ENCODE measurements at regions not wholly inside any gene's neighbourhood (a gene's known extent, or its start where the extent isn't known, plus 50 kb on each side); places are given as distances from the start of the nearest gene placed in this dataset.

DNA sequence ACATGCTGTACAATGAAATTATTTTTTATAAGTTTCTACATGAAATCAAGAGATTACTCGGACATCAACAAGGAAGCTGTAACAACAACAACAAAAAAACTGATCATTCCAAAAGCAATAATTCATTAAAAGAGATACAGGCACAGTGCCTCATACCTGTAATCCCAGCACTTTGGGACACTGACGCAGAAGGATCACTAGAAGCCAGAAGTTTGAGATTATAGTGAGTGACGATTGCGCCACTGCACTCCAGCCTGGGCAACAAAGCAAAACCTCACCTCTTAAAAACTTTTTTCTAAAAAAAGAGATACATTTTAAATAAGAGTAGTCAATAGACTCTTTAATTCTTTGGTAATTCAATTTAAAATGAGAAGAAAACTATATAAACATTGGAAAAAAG lies 364.3 kb downstream of the TNS1 start:
- no peaks in the 10 kb centered on the region; the same call in 1 of the 2 replicates for H3K27me3 ChIP-seq (ENCODE audit: control insufficient read depth, insufficient read depth, low read length)
- no TSS peak for BruUV-seq (replicated peaks)
- no peak for ATAC-seq
- no peaks in the 10 kb centered on the region for H3K36me3 ChIP-seq (ENCODE audit: control insufficient read depth, insufficient read depth, low read length)
- no peak for DNase-seq (ENCODE audit: low read depth, low spot score)
- intact Hi-C loops (cut with micrococcal nuclease; ENCODE audit: unreplicated experiment), result no loop called here
- no peaks in the 10 kb centered on the region for H3K9me3 ChIP-seq (ENCODE audit: control insufficient read depth, insufficient read depth, low read depth, low read length)
- POLR2A ChIA-PET, result no interaction called here
- H3K4me3 ChIP-seq (ENCODE audit: low read depth in 2 of 2, low read length in 2 of 2), result no peak overlapping the region
- no peak overlapping the region for H3K27ac ChIP-seq (ENCODE audit: low read length)
- in situ Hi-C loops (cut with HindIII; ENCODE audit: low pct_unique_long_range_greater_than_20kb, low sequenced_read_pairs), result no loop called here
- no peak for TF ChIP-seq SIN3A (IDR thresholded peaks at IDR 0.05; ENCODE audit: borderline replicate concordance, insufficient read depth, low read depth, low read length)
- no peaks in the 10 kb centered on the region for H3K4me1 ChIP-seq (ENCODE audit: control insufficient read depth, insufficient read depth, low read length)
- CTCF ChIA-PET, result no interaction called here

DNA sequence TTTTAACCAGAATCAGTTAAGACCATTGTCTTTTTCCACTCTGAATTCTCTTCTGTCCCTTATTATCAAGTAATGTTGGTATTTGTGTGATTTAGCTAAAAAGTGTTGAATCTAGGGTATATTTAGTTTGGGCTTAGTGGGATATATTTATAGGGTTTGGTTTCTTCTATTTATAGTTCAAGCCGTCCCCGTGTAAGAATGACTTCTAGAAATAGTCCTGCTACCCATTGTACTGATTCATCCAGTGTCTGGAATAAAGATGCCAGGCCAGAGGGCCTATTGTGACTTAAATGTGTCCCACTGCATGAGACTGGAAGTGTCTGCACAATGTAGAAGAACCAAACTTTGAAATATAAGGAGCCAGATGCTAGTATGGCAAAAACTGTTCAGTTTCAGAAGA lies 364.8 kb downstream of the TNS1 start:
- in situ Hi-C loops (cut with HindIII; ENCODE audit: low pct_unique_long_range_greater_than_20kb, low sequenced_read_pairs) (no loop called here), intact Hi-C loops (cut with micrococcal nuclease; ENCODE audit: unreplicated experiment) (no loop called here)
- H3K36me3 ChIP-seq (ENCODE audit: control insufficient read depth, insufficient read depth, low read length), result no peaks in the 10 kb centered on the region
- no peak for DNase-seq (ENCODE audit: low read depth, low spot score)
- no TSS peak for BruUV-seq (replicated peaks)
- TF ChIP-seq SIN3A (IDR thresholded peaks at IDR 0.05; ENCODE audit: borderline replicate concordance, insufficient read depth, low read depth, low read length) (no peak), POLR2AphosphoS5 (IDR thresholded peaks at IDR 0.05; ENCODE audit: low read depth, low read length) (no peak), TCF7L2 (IDR thresholded peaks at IDR 0.05; ENCODE audit: low read depth, low read length) (no peak)
- TF ChIP-seq, protein P1, sequence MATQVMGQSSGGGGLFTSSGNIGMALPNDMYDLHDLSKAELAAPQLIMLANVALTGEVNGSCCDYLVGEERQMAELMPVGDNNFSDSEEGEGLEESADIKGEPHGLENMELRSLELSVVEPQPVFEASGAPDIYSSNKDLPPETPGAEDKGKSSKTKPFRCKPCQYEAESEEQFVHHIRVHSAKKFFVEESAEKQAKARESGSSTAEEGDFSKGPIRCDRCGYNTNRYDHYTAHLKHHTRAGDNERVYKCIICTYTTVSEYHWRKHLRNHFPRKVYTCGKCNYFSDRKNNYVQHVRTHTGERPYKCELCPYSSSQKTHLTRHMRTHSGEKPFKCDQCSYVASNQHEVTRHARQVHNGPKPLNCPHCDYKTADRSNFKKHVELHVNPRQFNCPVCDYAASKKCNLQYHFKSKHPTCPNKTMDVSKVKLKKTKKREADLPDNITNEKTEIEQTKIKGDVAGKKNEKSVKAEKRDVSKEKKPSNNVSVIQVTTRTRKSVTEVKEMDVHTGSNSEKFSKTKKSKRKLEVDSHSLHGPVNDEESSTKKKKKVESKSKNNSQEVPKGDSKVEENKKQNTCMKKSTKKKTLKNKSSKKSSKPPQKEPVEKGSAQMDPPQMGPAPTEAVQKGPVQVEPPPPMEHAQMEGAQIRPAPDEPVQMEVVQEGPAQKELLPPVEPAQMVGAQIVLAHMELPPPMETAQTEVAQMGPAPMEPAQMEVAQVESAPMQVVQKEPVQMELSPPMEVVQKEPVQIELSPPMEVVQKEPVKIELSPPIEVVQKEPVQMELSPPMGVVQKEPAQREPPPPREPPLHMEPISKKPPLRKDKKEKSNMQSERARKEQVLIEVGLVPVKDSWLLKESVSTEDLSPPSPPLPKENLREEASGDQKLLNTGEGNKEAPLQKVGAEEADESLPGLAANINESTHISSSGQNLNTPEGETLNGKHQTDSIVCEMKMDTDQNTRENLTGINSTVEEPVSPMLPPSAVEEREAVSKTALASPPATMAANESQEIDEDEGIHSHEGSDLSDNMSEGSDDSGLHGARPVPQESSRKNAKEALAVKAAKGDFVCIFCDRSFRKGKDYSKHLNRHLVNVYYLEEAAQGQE (IDR thresholded peaks at IDR 0.05; ENCODE audit: insufficient read depth in 1 of 2, low read depth in 2 of 2, low read length in 1 of 2), result no peak
- TF ChIP-seq, protein P2, sequence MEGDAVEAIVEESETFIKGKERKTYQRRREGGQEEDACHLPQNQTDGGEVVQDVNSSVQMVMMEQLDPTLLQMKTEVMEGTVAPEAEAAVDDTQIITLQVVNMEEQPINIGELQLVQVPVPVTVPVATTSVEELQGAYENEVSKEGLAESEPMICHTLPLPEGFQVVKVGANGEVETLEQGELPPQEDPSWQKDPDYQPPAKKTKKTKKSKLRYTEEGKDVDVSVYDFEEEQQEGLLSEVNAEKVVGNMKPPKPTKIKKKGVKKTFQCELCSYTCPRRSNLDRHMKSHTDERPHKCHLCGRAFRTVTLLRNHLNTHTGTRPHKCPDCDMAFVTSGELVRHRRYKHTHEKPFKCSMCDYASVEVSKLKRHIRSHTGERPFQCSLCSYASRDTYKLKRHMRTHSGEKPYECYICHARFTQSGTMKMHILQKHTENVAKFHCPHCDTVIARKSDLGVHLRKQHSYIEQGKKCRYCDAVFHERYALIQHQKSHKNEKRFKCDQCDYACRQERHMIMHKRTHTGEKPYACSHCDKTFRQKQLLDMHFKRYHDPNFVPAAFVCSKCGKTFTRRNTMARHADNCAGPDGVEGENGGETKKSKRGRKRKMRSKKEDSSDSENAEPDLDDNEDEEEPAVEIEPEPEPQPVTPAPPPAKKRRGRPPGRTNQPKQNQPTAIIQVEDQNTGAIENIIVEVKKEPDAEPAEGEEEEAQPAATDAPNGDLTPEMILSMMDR (IDR thresholded peaks at IDR 0.05), result no peak
- ChIA-PET POLR2A (no interaction called here), CTCF (no interaction called here)
- no peak overlapping the region for H3K4me3 ChIP-seq (ENCODE audit: low read depth in 2 of 2, low read length in 2 of 2)
- no peaks in the 10 kb centered on the region for H3K4me1 ChIP-seq (ENCODE audit: control insufficient read depth, insufficient read depth, low read length)
- no peaks in the 10 kb centered on the region for H3K9me3 ChIP-seq (ENCODE audit: control insufficient read depth, insufficient read depth, low read depth, low read length)
- no peaks in the 10 kb centered on the region; the same call in 1 of the 2 replicates for H3K27me3 ChIP-seq (ENCODE audit: control insufficient read depth, insufficient read depth, low read length)
- ATAC-seq, result no peak
- no peak overlapping the region for H3K27ac ChIP-seq (ENCODE audit: low read length)

DNA sequence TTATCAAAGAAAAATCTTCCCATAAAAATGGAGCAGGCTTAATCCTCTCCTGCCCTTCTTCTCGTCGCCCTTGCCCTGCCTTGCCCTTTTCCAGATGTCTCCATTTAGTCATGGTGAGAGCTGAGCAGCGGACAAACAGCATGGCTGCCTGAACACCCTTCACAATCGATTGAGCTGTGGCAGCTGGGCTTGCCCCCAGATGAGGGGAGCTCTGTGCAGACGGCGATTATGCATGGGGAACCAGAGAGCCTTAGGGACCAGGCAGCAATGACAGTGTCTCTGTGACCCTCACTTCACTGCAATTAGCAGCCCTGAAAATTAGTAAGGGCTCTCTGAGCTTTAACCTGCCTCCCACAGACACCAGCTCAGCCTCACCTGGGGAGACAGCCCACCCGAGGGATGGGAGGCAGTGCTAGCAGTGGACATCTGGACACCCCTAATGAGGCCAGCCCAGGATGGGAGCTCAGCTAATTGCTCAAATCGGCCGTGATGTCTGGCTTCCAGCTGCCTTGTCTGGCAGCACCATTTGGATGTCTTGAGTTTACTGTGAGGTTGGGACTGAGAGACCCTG lies 365.7 kb downstream of the TNS1 start:
- Histone ChIP-seq H3K36me3 (ENCODE audit: control insufficient read depth, insufficient read depth, low read length) (no peaks in the 10 kb centered on the region), H3K27ac (ENCODE audit: low read length) (no peak overlapping the region), H3K9me3 (ENCODE audit: control insufficient read depth, insufficient read depth, low read depth, low read length) (no peaks in the 10 kb centered on the region), H3K4me1 (ENCODE audit: control insufficient read depth, insufficient read depth, low read length) (no peaks in the 10 kb centered on the region), H3K27me3 (ENCODE audit: control insufficient read depth, insufficient read depth, low read length) (no peaks in the 10 kb centered on the region; the same call in 1 of the 2 replicates), H3K4me3 (ENCODE audit: low read depth in 2 of 2, low read length in 2 of 2) (no peak overlapping the region)
- intact Hi-C loops (cut with micrococcal nuclease; ENCODE audit: unreplicated experiment), result no loop called here
- in situ Hi-C loops (cut with HindIII; ENCODE audit: low pct_unique_long_range_greater_than_20kb, low sequenced_read_pairs), result no loop called here
- TF ChIP-seq SIN3A (IDR thresholded peaks at IDR 0.05; ENCODE audit: borderline replicate concordance, insufficient read depth, low read depth, low read length) (no peak), TCF7L2 (IDR thresholded peaks at IDR 0.05; ENCODE audit: low read depth, low read length) (no peak), POLR2AphosphoS5 (IDR thresholded peaks at IDR 0.05; ENCODE audit: low read depth, low read length) (no peak)
- TF ChIP-seq, protein P1 (IDR thresholded peaks at IDR 0.05; ENCODE audit: insufficient read depth in 1 of 2, low read depth in 2 of 2, low read length in 1 of 2), result no peak
- TF ChIP-seq, protein P2 (IDR thresholded peaks at IDR 0.05), result no peak
- POLR2A ChIA-PET, result no interaction called here
- no TSS peak for BruUV-seq (replicated peaks)
- DNase-seq (ENCODE audit: low read depth, low spot score) (no peak), ATAC-seq (no peak)
- CTCF ChIA-PET, result no interaction called here

Data from Panc1 (cell line).